ENCODE measurements at regions not wholly inside any gene's neighbourhood (a gene's known extent, or its start where the extent isn't known, plus 50 kb on each side); places are given as distances from the start of the nearest gene placed in this dataset.

DNA sequence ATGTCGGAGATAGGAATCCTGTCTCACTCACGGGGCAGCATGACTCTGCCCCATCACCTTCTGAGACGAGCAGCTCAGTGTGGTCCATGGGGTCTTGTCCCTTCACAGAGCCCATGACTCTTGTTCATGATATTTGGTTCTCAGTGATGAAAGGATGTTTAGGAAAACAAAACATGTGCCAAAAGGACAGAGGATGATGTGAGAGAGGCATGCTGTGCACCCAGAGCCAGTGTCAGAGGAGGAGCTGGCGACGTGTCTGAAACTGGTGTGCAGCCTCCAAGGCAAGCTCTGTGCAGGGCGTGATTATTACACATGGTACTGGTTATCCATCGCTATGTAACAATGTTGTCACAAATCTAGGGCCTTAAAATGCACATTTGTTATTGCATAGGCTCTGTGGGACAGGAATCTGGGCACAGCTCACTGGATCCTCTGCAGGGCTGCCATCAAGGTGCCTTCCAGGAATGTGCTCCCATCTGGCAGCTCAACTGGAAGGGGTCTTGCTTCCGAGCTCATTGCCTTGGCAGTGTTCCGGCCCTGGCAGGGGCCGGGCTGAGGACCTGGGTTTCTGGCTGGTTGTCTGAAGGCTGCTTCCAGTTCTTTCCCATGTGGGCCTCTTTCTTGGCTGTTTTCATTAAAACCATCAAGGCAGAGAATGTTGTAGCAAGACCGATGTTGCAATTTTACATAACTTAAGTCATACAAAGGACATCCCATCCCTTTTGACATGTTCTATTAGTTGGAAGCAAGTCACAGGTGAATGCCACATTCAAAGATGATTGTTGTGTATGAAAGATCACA lies 175.4 kb downstream of the ERMARD start:
- H3K4me3 ChIP-seq (ENCODE audit: low read depth in 1 of 2, low read length in 2 of 2): no peak overlapping the region
- no peak for ATAC-seq (ENCODE audit: insufficient read depth, low read depth)

GRCh38 chr6:169923468-169924464 lies 172.3 kb downstream of the ERMARD start:
- no peaks in the 10 kb centered on the region for H3K27me3 ChIP-seq (ENCODE audit: insufficient read depth, low read length, poor library complexity)
- no peak for DNase-seq
- no peaks in the 10 kb centered on the region for H3K36me3 ChIP-seq (ENCODE audit: insufficient read depth, low read length)
- no peak overlapping the region for H3K27ac ChIP-seq (ENCODE audit: low read length)
- H3K9me3 ChIP-seq (ENCODE audit: insufficient read depth, low read length, severe bottlenecking): peaks cover 6% of the 10 kb centered on the region
- peaks cover 16% of the 10 kb centered on the region for H3K4me1 ChIP-seq (ENCODE audit: insufficient read depth, low read length)
- no peak for ATAC-seq (ENCODE audit: insufficient read depth, low read depth)
- no peak for TF ChIP-seq CTCF (IDR thresholded peaks at IDR 0.05; ENCODE audit: borderline replicate concordance, extremely low read depth, low read length, poor library complexity, severe bottlenecking)
- TF ChIP-seq EZH2 (IDR thresholded peaks at IDR 0.05; ENCODE audit: borderline replicate concordance, low read depth, low read length, severe bottlenecking): no peak
- no peak overlapping the region for H3K9ac ChIP-seq (ENCODE audit: low read depth, low read length)
- H4K20me1 ChIP-seq (ENCODE audit: insufficient read depth, low read length): no peaks in the 10 kb centered on the region; the same call in 1 of the 2 replicates
- H3K4me2 ChIP-seq (ENCODE audit: insufficient read depth, low read length): no peak overlapping the region
- no peak overlapping the region for H2AFZ ChIP-seq (ENCODE audit: low read depth, low read length)
- no peak overlapping the region for H3K4me3 ChIP-seq (ENCODE audit: low read depth in 1 of 2, low read length in 2 of 2)
- no peaks in the 10 kb centered on the region for H3K79me2 ChIP-seq (ENCODE audit: insufficient read depth, low read length)

More for the DNA sequence above, 175.4 kb downstream of the ERMARD start:
- no peaks in the 10 kb centered on the region for H3K79me2 ChIP-seq (ENCODE audit: insufficient read depth, low read length)
- H3K9me3 ChIP-seq (ENCODE audit: insufficient read depth, low read length, severe bottlenecking): peaks cover 7% of the 10 kb centered on the region
- no peak overlapping the region for H3K27ac ChIP-seq (ENCODE audit: low read length)
- H4K20me1 ChIP-seq (ENCODE audit: insufficient read depth, low read length): no peaks in the 10 kb centered on the region; the same call in 1 of the 2 replicates
- no peaks in the 10 kb centered on the region for H3K27me3 ChIP-seq (ENCODE audit: insufficient read depth, low read length, poor library complexity)
- no peak for DNase-seq
- no peak overlapping the region for H3K4me2 ChIP-seq (ENCODE audit: insufficient read depth, low read length)
- TF ChIP-seq CTCF (IDR thresholded peaks at IDR 0.05; ENCODE audit: borderline replicate concordance, extremely low read depth, low read length, poor library complexity, severe bottlenecking) (no peak), EZH2 (IDR thresholded peaks at IDR 0.05; ENCODE audit: borderline replicate concordance, low read depth, low read length, severe bottlenecking) (no peak)
- H3K4me1 ChIP-seq (ENCODE audit: insufficient read depth, low read length): peaks cover 9% of the 10 kb centered on the region
- H2AFZ ChIP-seq (ENCODE audit: low read depth, low read length): no peak overlapping the region
- H3K9ac ChIP-seq (ENCODE audit: low read depth, low read length): no peak overlapping the region
- H3K36me3 ChIP-seq (ENCODE audit: insufficient read depth, low read length): no peaks in the 10 kb centered on the region

DNA sequence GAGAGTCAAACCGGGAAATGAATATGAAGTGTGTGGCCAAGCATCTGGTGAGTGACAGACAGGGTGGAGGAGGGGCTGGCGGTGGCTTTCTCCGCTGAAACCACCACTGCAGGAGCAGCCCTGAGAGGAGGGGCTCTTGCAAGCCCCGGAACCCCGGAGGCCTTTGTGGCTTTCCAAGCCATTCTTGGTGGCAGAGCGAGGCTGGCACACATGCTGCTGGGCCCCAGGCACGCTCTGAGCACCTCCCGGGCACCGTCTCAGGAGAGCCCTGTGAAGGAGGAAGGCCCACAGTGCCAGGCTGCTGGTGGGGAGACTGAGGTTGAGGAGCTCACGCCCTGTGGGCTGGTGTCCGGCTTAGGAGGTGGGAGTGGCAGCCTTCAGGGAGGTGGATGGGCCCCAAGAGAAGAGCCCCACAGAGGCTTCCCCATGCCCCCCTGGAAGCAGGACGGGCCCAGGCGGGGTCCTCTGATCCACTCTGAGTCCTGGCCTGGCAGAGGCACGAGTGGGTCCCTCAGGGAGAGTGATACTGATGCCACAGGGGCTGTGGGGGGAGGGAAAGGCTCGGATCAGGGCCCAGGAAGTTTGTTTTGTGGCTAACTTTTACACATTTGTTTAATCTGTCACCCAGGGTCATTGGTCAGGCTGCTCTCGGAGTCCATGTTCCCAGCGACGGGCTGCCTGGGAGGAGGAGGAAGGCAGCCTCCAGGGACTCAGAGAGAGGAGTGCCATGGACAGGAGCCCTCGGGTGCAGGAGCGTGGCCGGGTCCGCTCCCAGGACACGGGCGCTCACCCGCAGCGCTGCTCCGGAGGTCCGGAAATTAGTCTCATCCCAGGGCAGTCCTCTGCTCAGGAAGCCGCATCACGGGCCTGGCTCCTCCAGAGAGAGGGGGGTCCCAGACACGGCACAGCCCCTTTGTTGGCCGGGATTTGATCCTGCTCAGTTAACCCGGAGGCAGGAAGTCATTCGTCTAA lies 170.7 kb downstream of the ERMARD start:
- Histone ChIP-seq H3K4me2 (ENCODE audit: insufficient read depth, low read length) (peak overlapping the region; percentile 21; the same call in 1 of the 2 replicates), H3K27ac (ENCODE audit: low read length) (peak overlapping the region; percentile 51; the same call in 1 of the 2 replicates), H3K79me2 (ENCODE audit: insufficient read depth, low read length) (no peaks in the 10 kb centered on the region), H3K27me3 (ENCODE audit: insufficient read depth, low read length, poor library complexity) (no peaks in the 10 kb centered on the region), H3K9me3 (ENCODE audit: insufficient read depth, low read length, severe bottlenecking) (peaks cover 4% of the 10 kb centered on the region), H2AFZ (ENCODE audit: low read depth, low read length) (peak overlapping the region; percentile 16; the same call in 1 of the 2 replicates), H3K4me1 (ENCODE audit: insufficient read depth, low read length) (peaks cover 16% of the 10 kb centered on the region), H4K20me1 (ENCODE audit: insufficient read depth, low read length) (no peaks in the 10 kb centered on the region; the same call in 1 of the 2 replicates), H3K36me3 (ENCODE audit: insufficient read depth, low read length) (no peaks in the 10 kb centered on the region), H3K4me3 (ENCODE audit: low read depth in 1 of 2, low read length in 2 of 2) (no peak overlapping the region), H3K9ac (ENCODE audit: low read depth, low read length) (no peak overlapping the region; the same call in 1 of the 2 replicates)
- TF ChIP-seq CTCF (IDR thresholded peaks at IDR 0.05; ENCODE audit: borderline replicate concordance, extremely low read depth, low read length, poor library complexity, severe bottlenecking) (no peak), EZH2 (IDR thresholded peaks at IDR 0.05; ENCODE audit: borderline replicate concordance, low read depth, low read length, severe bottlenecking) (no peak)
- peak; percentile 77 for DNase-seq
- peak; percentile 98 for ATAC-seq (ENCODE audit: insufficient read depth, low read depth)

Measured in DND-41 (cell line).